IMR-90 (cell line): ENCODE measurements at regions not wholly inside any gene's neighbourhood (a gene's known extent, or its start where the extent isn't known, plus 50 kb on each side); places are given as distances from the start of the nearest gene placed in this dataset.

Source experiments
- CTCF ChIP-seq: conservative IDR thresholded peaks from 2 replicates; pipeline ENCODE4 v1.5.1; 2012; ENCODE audit warnings: mild to moderate bottlenecking, low read depth, low read length, improper control_type of control experiment
- POLR2A ChIP-seq: IDR thresholded peaks from 2 replicates; pipeline ENCODE4 v1.6.1; 2012; ENCODE audit warnings: mild to moderate bottlenecking, low read depth, low read length

GRCh38 chr18:71846716-71847115 lies 697.4 kb downstream of the CBLN2 start:
- TF ChIP-seq POLR2A: no peak
- no peak for TF ChIP-seq CTCF
